SK-N-SH (cell line): ENCODE measurements at regions not wholly inside any gene's neighbourhood (a gene's known extent, or its start where the extent isn't known, plus 50 kb on each side); places are given as distances from the start of the nearest gene placed in this dataset.

Source experiments
- CTCF ChIA-PET: fragments of 300-600, 350-600 bp; formaldehyde crosslinking; extraction: SDS; loops from one replicate; lab custom pipeline; 2021; lab: Yijun Ruan, JAX
- POLR2A ChIA-PET: fragments of 350-600 bp; sonication (Branson Sonifier 250); formaldehyde crosslinking; extraction: SDS; loops from one replicate; lab custom pipeline; 2020; ENCODE audit warnings: antibody characterized with exemption, inconsistent platforms; lab: Yijun Ruan, JAX
- DNase-seq: peaks from one replicate; pipeline ENCODE4 v3.0.0; 2012
- H2AFZ ChIP-seq: fragments of 200-600 bp; sonication (generic); 2 replicates; pipeline ENCODE4 v1.8.1; 2016; ENCODE audit warnings: antibody characterized with exemption, mild to moderate bottlenecking, low read depth
- H3F3A ChIP-seq: fragments of 200-600 bp; sonication (generic); replicated peaks from 2 replicates; pipeline ENCODE3; 2016; ENCODE audit warnings: antibody characterized with exemption, mild to moderate bottlenecking; ENCODE audit not compliant: insufficient read depth
- H3K27ac ChIP-seq, 2 experiments: fragments of 200-500 bp in 1 of 2; fragments of 200-600 bp in 1 of 2; sonication (Bioruptor generic) in 1 of 2; sonication (generic), shearing (Covaris generic) in 1 of 2; 2 replicates each; pipeline versions ENCODE4 v1.5.1 to v1.6.1; 2014 to 2016; ENCODE audit warnings: low read depth in 2 of 2, inconsistent platforms in 1 of 2, low read length in 1 of 2, mild to moderate bottlenecking in 1 of 2, mixed read lengths in 1 of 2
- H3K27me3 ChIP-seq: fragments of 200-600 bp; sonication (generic), shearing (Covaris generic); 2 replicates; pipeline ENCODE4 v1.6.1; 2016; ENCODE audit warnings: mixed run types; ENCODE audit not compliant: insufficient read depth
- H3K36me3 ChIP-seq, 2 experiments: fragments of 200-500 bp in 1 of 2; fragments of 200-600 bp in 1 of 2; sonication (Bioruptor generic) in 1 of 2; sonication (generic) in 1 of 2; replicated peaks in 1 of 2; 2 replicates each; pipeline versions ENCODE3 to v1.5.1; 2014 to 2016; ENCODE audit warnings: low read length in 1 of 2, mild to moderate bottlenecking in 1 of 2; ENCODE audit not compliant: insufficient read depth in 2 of 2, control insufficient read depth in 1 of 2
- H3K4me1 ChIP-seq, 2 experiments: fragments of 200-500 bp in 1 of 2; fragments of 200-600 bp in 1 of 2; sonication (Bioruptor generic) in 1 of 2; sonication (generic), shearing (Covaris generic) in 1 of 2; 2 replicates each; pipeline versions ENCODE4 v1.5.1 to v1.6.1; 2014 to 2016; ENCODE audit warnings: low read depth in 1 of 2, low read length in 1 of 2, mixed run types in 1 of 2; ENCODE audit not compliant: insufficient read depth in 2 of 2, control insufficient read depth in 1 of 2
- H3K4me2 ChIP-seq: fragments of 200-600 bp; sonication (generic), shearing (Covaris generic); 2 replicates; pipeline ENCODE4 v1.6.1; 2017; ENCODE audit warnings: mixed run types
- H3K4me3 ChIP-seq, 2 experiments: fragments of 200-500 bp in 1 of 2; fragments of 200-600 bp in 1 of 2; sonication (Bioruptor generic) in 1 of 2; sonication (generic), shearing (Covaris generic) in 1 of 2; 2 replicates each; pipeline versions ENCODE4 v1.5.1 to v1.8.1; 2014 to 2016; ENCODE audit warnings: low read depth in 2 of 2, inconsistent platforms in 1 of 2, low read length in 1 of 2, mild to moderate bottlenecking in 1 of 2, mixed read lengths in 1 of 2, moderate library complexity in 1 of 2
- H3K79me2 ChIP-seq: fragments of 200-600 bp; sonication (generic); 2 replicates; pipeline ENCODE4 v1.8.1; 2017; ENCODE audit warnings: mild to moderate bottlenecking; ENCODE audit not compliant: insufficient read depth
- H3K9ac ChIP-seq: fragments of 200-600 bp; sonication (generic); 2 replicates; pipeline ENCODE4 v1.6.1; 2017; ENCODE audit warnings: mixed run types
- H3K9me2 ChIP-seq: fragments of 200-600 bp; sonication (generic); 2 replicates; pipeline ENCODE4 v1.6.1; 2017; ENCODE audit warnings: mixed run types
- H3K9me3 ChIP-seq: fragments of 200-600 bp; sonication (generic); 2 replicates; pipeline ENCODE4 v1.6.1; 2017; ENCODE audit warnings: mixed run types, mild to moderate bottlenecking, moderate library complexity
- H4K20me1 ChIP-seq: fragments of 200-600 bp; sonication (generic); 2 replicates; pipeline ENCODE4 v1.6.1; 2017; ENCODE audit warnings: mild to moderate bottlenecking, mixed run types; ENCODE audit not compliant: insufficient read depth
- EZH2phosphoT487 ChIP-seq: fragments of 200-600 bp; sonication (generic); IDR thresholded peaks from 2 replicates; pipeline ENCODE4 v1.6.1; 2017; ENCODE audit warnings: low read depth, mixed run types, mild to moderate bottlenecking, antibody characterized with exemption, moderate library complexity, borderline replicate concordance
- FOXJ3 ChIP-seq: sonication (generic); formaldehyde crosslinking; IDR thresholded peaks from 2 replicates; pipeline ENCODE4 v1.5.1; 2020; ENCODE audit warnings: mild to moderate bottlenecking, missing genetic modification reagents
- IRF3 ChIP-seq: fragments of 150-350 bp; IDR thresholded peaks from 2 replicates; pipeline ENCODE4 v1.6.1; 2016; ENCODE audit warnings: mild to moderate bottlenecking, low read depth, low read length
- JUND ChIP-seq: IDR thresholded peaks from 2 replicates; pipeline ENCODE4 v1.4.0; 2012
- MXI1 ChIP-seq: IDR thresholded peaks from 2 replicates; pipeline ENCODE4 v1.6.1; 2012; ENCODE audit warnings: mild to moderate bottlenecking, low read depth, low read length, improper control_type of control experiment
- NFIC ChIP-seq: IDR thresholded peaks from 2 replicates; pipeline ENCODE4 v1.4.0; 2012; ENCODE audit warnings: borderline replicate concordance
- RAD21 ChIP-seq: IDR thresholded peaks from 2 replicates; pipeline ENCODE4 v1.6.1; 2012; ENCODE audit warnings: mild to moderate bottlenecking, low read length
- REST ChIP-seq: IDR thresholded peaks from 2 replicates; pipeline ENCODE4 v1.6.1; 2012; ENCODE audit warnings: mild to moderate bottlenecking, low read depth, low read length, moderate library complexity
- RFX5 ChIP-seq: IDR thresholded peaks from 2 replicates; pipeline ENCODE4 v1.6.1; 2012; ENCODE audit warnings: mild to moderate bottlenecking, improper control_type of control experiment, low read length
- SMC3 ChIP-seq: IDR thresholded peaks from 2 replicates; pipeline ENCODE4 v1.6.1; 2012; ENCODE audit warnings: low read depth, low read length, improper control_type of control experiment
- TCF12 ChIP-seq: IDR thresholded peaks from 2 replicates; pipeline ENCODE4 v1.4.0; 2012
- TEAD4 ChIP-seq: IDR thresholded peaks from 2 replicates; pipeline ENCODE4 v1.4.0; 2012; ENCODE audit warnings: mild to moderate bottlenecking, borderline replicate concordance; ENCODE audit not compliant: insufficient read depth
- USF1 ChIP-seq: IDR thresholded peaks from 2 replicates; pipeline ENCODE4 v1.4.0; 2012; ENCODE audit warnings: low read depth, borderline replicate concordance
- USF2 ChIP-seq: fragments of 150-350 bp; IDR thresholded peaks from 2 replicates; pipeline ENCODE4 v1.6.1; 2017; ENCODE audit warnings: antibody characterized with exemption, low read length, low read depth, borderline replicate concordance
- WGBS: methylation state at CpG from one replicate; pipeline ENCODE4 v1.1.6; 2017; ENCODE audit warnings: low lambda C conversion rate; 5-methylcytosine and 5-hydroxymethylcytosine counted together

GRCh38 chr1:73627723-73628122 is 570.3 kb downstream of the LRRIQ3 start:
- TF ChIP-seq RAD21 (peak; percentile 37), RFX5 (no peak), SMC3 (no peak), MXI1 (no peak)
- TF ChIP-seq, all 33 proteins: peak for 1
- no peak overlapping the region for H3K27ac ChIP-seq
- no peak overlapping the region for H3K4me3 ChIP-seq
- H3K9ac ChIP-seq = no peak overlapping the region
- no peaks in the 10 kb centered on the region for H3F3A ChIP-seq
- no peak overlapping the region for H3K4me2 ChIP-seq
- H4K20me1 ChIP-seq = no peaks in the 10 kb centered on the region
- DNase-seq = no peak
- no peaks in the 10 kb centered on the region for H3K27me3 ChIP-seq
- H3K4me1 ChIP-seq = no peaks in the 10 kb centered on the region
- ChIA-PET CTCF (interaction anchor here (0.8 kb wide), 1 partner anchor 403 kb away, joined by 3 read pairs; no protein-coding TSS in a partner anchor), POLR2A (no interaction called here)
- H2AFZ ChIP-seq = no peak overlapping the region
- no peaks in the 10 kb centered on the region for H3K9me2 ChIP-seq
- no peaks in the 10 kb centered on the region for H3K9me3 ChIP-seq
- H3K36me3 ChIP-seq = no peaks in the 10 kb centered on the region
- H3K79me2 ChIP-seq = no peaks in the 10 kb centered on the region

GRCh38 chr1:73626326-73626725 is 571.6 kb downstream of the LRRIQ3 start:
- CTCF ChIA-PET = no interaction called here

GRCh38 chr1:73623946-73624345 is 574.0 kb downstream of the LRRIQ3 start:
- H3K4me2 ChIP-seq = no peak overlapping the region
- no peaks in the 10 kb centered on the region for H3K36me3 ChIP-seq
- no peaks in the 10 kb centered on the region for H3K9me2 ChIP-seq
- no peak for TF ChIP-seq REST
- TF ChIP-seq NFIC = no peak
- no peak for TF ChIP-seq TEAD4
- no peak for TF ChIP-seq USF1
- TF ChIP-seq EZH2phosphoT487 = no peak
- no peak for TF ChIP-seq TCF12
- TF ChIP-seq RFX5 = no peak
- TF ChIP-seq MXI1 = no peak
- TF ChIP-seq IRF3 = no peak
- no peak for TF ChIP-seq FOXJ3 (CRISPR knock-in tag)
- TF ChIP-seq USF2 = no peak
- no peak overlapping the region for H3K27ac ChIP-seq
- H3K9ac ChIP-seq = no peak overlapping the region
- WGBS = 12% methylated on average over 1 of the region's 1 CpG
- CTCF ChIA-PET = no interaction called here
- no peaks in the 10 kb centered on the region for H3K9me3 ChIP-seq
- no peak for DNase-seq
- no peaks in the 10 kb centered on the region for H3K4me1 ChIP-seq
- POLR2A ChIA-PET = no interaction called here
- no peaks in the 10 kb centered on the region for H3K27me3 ChIP-seq
- H3F3A ChIP-seq = no peaks in the 10 kb centered on the region
- no peak overlapping the region for H3K4me3 ChIP-seq
- no peaks in the 10 kb centered on the region for H3K79me2 ChIP-seq
- no peak overlapping the region for H2AFZ ChIP-seq
- H4K20me1 ChIP-seq = no peaks in the 10 kb centered on the region

More at GRCh38 chr1:73626326-73626725, 571.6 kb downstream of the LRRIQ3 start:
- no peaks in the 10 kb centered on the region for H3F3A ChIP-seq
- H3K9me2 ChIP-seq = no peaks in the 10 kb centered on the region
- H2AFZ ChIP-seq = no peak overlapping the region
- H3K9ac ChIP-seq = no peak overlapping the region
- no peaks in the 10 kb centered on the region for H3K36me3 ChIP-seq
- H3K4me2 ChIP-seq = no peak overlapping the region
- no peaks in the 10 kb centered on the region for H3K27me3 ChIP-seq
- no peaks in the 10 kb centered on the region for H3K79me2 ChIP-seq
- H3K9me3 ChIP-seq = no peaks in the 10 kb centered on the region
- 15% methylated on average over 1 of the region's 1 CpG for WGBS
- POLR2A ChIA-PET = no interaction called here
- H3K4me3 ChIP-seq = no peak overlapping the region
- no peaks in the 10 kb centered on the region for H3K4me1 ChIP-seq
- TF ChIP-seq JUND = no peak
- DNase-seq = no peak
- no peaks in the 10 kb centered on the region for H4K20me1 ChIP-seq
- H3K27ac ChIP-seq = no peak overlapping the region
